Fibroblast of lung (primary cell): ENCODE measurements at regions not wholly inside any gene's neighbourhood (a gene's known extent, or its start where the extent isn't known, plus 50 kb on each side); places are given as distances from the start of the nearest gene placed in this dataset.
A peak's percentile ranks its signal among the peaks of the same experiment; 100 is the strongest.

ENCODE experiments used
- DNase-seq, 2 donors: peaks; one replicate each; pipeline versions ENCODE4 v3.0.0 to v3.0.0-alpha.2; 2010; ENCODE audit warnings: low read depth in 2 of 2
- H2AFZ ChIP-seq: 2 replicates; pipeline ENCODE4 v1.5.1; 2012; ENCODE audit warnings: low read length, control low read depth, inconsistent platforms
- H3K27ac ChIP-seq: 2 replicates; pipeline ENCODE4 v1.5.1; 2011; ENCODE audit warnings: low read length, control low read depth; ENCODE audit not compliant: insufficient read depth
- H3K27me3 ChIP-seq: 2 replicates; pipeline ENCODE4 v1.5.1; 2011; ENCODE audit warnings: mild to moderate bottlenecking, low read length; ENCODE audit not compliant: control insufficient read depth, insufficient read depth
- H3K36me3 ChIP-seq: 2 replicates; pipeline ENCODE4 v1.5.1; 2011; ENCODE audit warnings: low read length; ENCODE audit not compliant: control insufficient read depth, insufficient read depth
- H3K4me1 ChIP-seq: 2 replicates; pipeline ENCODE4 v1.5.1; 2011; ENCODE audit warnings: low read length; ENCODE audit not compliant: control insufficient read depth, insufficient read depth; ENCODE audit errors: extremely low read depth
- H3K4me2 ChIP-seq: 2 replicates; pipeline ENCODE4 v1.5.1; 2011; ENCODE audit warnings: low read length, control low read depth; ENCODE audit not compliant: insufficient read depth; ENCODE audit errors: extremely low read depth
- H3K4me3 ChIP-seq, 4 experiments: fragments of 200-600 bp in 1 of 4; sonication (generic) in 1 of 4; replicated peaks in 1 of 4; 2 replicates each; pipeline ENCODE4 v1.5.1; 2011 to 2016; ENCODE audit warnings: low read length in 4 of 4, low read depth in 3 of 4, mild to moderate bottlenecking in 3 of 4, control low read depth in 2 of 4, inconsistent platforms in 1 of 4, mixed read lengths in 1 of 4; ENCODE audit not compliant: insufficient read depth in 1 of 4; ENCODE audit errors: control extremely low read depth in 1 of 4
- H3K79me2 ChIP-seq: 2 replicates; pipeline ENCODE4 v1.5.1; 2012; ENCODE audit warnings: mild to moderate bottlenecking, low read length, inconsistent platforms; ENCODE audit not compliant: control insufficient read depth, insufficient read depth
- H3K9ac ChIP-seq: 2 replicates; pipeline ENCODE4 v1.5.1; 2011; ENCODE audit warnings: mild to moderate bottlenecking, low read length, control low read depth; ENCODE audit not compliant: insufficient read depth
- H3K9me3 ChIP-seq: 2 replicates; pipeline ENCODE4 v1.5.1; 2012; ENCODE audit warnings: low read depth, low read length; ENCODE audit not compliant: control insufficient read depth, insufficient read depth
- H4K20me1 ChIP-seq: 2 replicates; pipeline ENCODE4 v1.5.1; 2011; ENCODE audit warnings: low read length; ENCODE audit not compliant: control insufficient read depth, insufficient read depth; ENCODE audit errors: extremely low read depth
- EZH2 ChIP-seq: IDR thresholded peaks from 2 replicates; pipeline ENCODE4 v1.5.1; 2012; ENCODE audit warnings: low read length, control low read depth, mild to moderate bottlenecking; ENCODE audit errors: missing control alignments
- TF ChIP-seq, protein P1 (sequence below), 2 donors: IDR thresholded peaks in 1 of 2; conservative IDR thresholded peaks in 1 of 2; 1 replicate in 1 of 2; 2 replicates in 1 of 2; pipeline ENCODE4 v1.5.1; 2011 to 2012; ENCODE audit warnings: low read length in 2 of 2, control low read depth in 1 of 2, inconsistent platforms in 1 of 2, low read depth in 1 of 2, mild to moderate bottlenecking in 1 of 2

DNA sequence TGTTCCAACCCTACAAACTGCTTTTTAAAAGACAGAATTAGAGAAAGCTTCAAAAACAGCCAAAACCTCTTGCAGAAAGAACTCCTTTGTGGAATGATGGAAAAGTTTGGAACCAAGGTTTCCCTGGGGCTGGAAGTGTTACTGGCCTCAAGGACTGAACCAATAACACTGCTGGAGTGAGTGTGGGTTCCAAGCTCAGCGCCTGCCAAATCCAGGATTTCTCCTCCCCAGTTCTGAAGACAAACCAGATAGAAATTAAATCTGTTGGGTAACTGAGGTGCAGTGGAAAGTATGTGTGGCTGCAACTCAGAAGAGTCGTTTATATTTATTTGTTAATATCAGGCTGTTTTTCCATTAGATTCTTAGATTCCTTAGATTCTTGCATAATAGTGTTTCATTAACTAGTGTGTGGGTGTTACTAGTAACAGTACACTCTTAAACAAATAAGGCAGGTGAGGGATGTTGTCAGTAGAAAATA, 66.5 kb upstream of the FNDC3B start:
- no peaks in the 10 kb centered on the region for H3K36me3 ChIP-seq
- H3K4me3 ChIP-seq, result no peak overlapping the region
- peaks cover 16% of the 10 kb centered on the region for H3K4me1 ChIP-seq
- DNase-seq, result peak in 1 of 2 donors; percentile 65
- no peak overlapping the region for H3K27ac ChIP-seq
- H4K20me1 ChIP-seq, result no peaks in the 10 kb centered on the region
- H3K9ac ChIP-seq, result no peak overlapping the region
- no peaks in the 10 kb centered on the region for H3K79me2 ChIP-seq
- TF ChIP-seq, protein P1, sequence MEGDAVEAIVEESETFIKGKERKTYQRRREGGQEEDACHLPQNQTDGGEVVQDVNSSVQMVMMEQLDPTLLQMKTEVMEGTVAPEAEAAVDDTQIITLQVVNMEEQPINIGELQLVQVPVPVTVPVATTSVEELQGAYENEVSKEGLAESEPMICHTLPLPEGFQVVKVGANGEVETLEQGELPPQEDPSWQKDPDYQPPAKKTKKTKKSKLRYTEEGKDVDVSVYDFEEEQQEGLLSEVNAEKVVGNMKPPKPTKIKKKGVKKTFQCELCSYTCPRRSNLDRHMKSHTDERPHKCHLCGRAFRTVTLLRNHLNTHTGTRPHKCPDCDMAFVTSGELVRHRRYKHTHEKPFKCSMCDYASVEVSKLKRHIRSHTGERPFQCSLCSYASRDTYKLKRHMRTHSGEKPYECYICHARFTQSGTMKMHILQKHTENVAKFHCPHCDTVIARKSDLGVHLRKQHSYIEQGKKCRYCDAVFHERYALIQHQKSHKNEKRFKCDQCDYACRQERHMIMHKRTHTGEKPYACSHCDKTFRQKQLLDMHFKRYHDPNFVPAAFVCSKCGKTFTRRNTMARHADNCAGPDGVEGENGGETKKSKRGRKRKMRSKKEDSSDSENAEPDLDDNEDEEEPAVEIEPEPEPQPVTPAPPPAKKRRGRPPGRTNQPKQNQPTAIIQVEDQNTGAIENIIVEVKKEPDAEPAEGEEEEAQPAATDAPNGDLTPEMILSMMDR (conservative IDR thresholded peaks at IDR 0.05 in 1 of 2, IDR thresholded peaks at IDR 0.05 in 1 of 2; ENCODE audit: low read depth in 1 of 2, low read length in 2 of 2), result no peak
- no peak for TF ChIP-seq EZH2
- no peak overlapping the region for H2AFZ ChIP-seq
- H3K9me3 ChIP-seq, result no peaks in the 10 kb centered on the region
- no peaks in the 10 kb centered on the region for H3K27me3 ChIP-seq
- no peak overlapping the region for H3K4me2 ChIP-seq

DNA sequence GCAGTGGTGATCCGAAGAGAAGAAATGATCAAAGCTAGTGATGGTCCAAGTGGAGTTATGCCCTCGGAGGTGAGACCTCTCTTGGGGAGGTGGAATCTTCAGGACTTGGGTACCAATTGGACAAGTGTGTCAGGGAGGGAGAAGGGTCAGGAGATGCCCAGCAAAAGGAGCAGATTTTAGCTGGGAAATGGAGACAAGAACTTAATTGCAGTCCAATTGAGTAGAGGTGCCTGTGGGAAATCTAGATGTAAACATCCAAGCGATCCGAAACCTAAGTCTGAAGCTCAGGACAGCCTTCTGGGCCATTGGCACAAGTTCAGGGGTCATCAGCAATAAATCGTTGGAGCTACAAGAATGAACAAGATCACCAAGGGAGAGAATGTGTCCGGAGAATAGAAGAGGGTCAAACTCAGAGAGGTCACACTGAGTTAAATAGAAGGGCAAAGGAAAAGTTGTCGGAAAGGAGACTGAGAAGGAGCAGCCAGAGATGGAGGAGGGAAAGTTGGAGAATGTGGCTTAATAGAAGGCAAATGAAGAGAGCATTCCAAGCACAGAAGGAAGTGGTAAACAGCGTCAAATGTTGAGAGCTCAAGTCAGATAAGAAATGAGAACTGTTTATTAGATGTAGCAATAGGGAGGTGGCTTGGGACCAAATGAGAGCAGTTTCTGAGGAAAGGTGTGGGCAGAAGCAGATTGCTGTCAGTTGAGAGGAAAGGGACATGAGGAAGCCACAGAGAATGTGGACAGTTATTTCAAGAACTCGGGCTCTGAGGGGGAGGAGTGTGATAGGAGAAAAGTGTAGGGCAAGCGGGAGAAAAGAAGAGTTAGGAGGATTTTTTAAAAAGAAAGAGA, 64.2 kb upstream of the FNDC3B start:
- peak overlapping the region; percentile 17 for H3K27ac ChIP-seq
- H3K4me2 ChIP-seq, result peak overlapping the region; percentile 17
- H3K36me3 ChIP-seq, result no peaks in the 10 kb centered on the region
- no peak overlapping the region for H3K9ac ChIP-seq
- H3K79me2 ChIP-seq, result no peaks in the 10 kb centered on the region
- H4K20me1 ChIP-seq, result no peaks in the 10 kb centered on the region
- H2AFZ ChIP-seq, result peak overlapping the region; percentile 56
- no peak overlapping the region for H3K4me3 ChIP-seq
- peaks cover 10% of the 10 kb centered on the region for H3K4me1 ChIP-seq
- H3K27me3 ChIP-seq, result no peaks in the 10 kb centered on the region
- H3K9me3 ChIP-seq, result no peaks in the 10 kb centered on the region
- TF ChIP-seq, protein P1 (conservative IDR thresholded peaks at IDR 0.05 in 1 of 2, IDR thresholded peaks at IDR 0.05 in 1 of 2; ENCODE audit: low read depth in 1 of 2, low read length in 2 of 2), result no peak
- TF ChIP-seq EZH2, result no peak
- peak; percentile 66 to 89 for DNase-seq

DNA sequence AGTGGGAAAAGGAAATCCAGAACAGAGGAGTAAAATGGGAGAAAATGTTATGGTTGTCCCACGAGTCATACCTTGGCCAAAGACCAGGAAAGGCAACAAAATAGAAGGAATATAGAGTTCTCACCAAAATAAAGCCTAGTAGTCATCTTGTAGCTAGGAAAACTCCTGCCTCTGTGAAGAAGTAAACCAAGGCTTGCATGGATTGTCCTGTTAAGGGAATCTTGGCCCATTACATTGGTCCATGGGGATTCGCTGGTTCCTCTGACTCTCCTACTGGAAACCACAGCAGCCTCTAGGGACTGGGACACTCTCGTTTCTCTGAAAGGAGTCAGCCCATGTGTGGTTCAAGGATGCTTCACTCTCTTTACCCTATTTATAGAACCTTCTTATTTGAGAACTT, 62.9 kb upstream of the FNDC3B start:
- TF ChIP-seq, protein P1 (conservative IDR thresholded peaks at IDR 0.05 in 1 of 2, IDR thresholded peaks at IDR 0.05 in 1 of 2; ENCODE audit: low read depth in 1 of 2, low read length in 2 of 2), result no peak
- no peak for TF ChIP-seq EZH2
- H2AFZ ChIP-seq, result peak overlapping the region; percentile 57

More for the DNA sequence above, 62.9 kb upstream of the FNDC3B start:
- Histone ChIP-seq H3K9ac (no peak overlapping the region), H3K9me3 (no peaks in the 10 kb centered on the region), H3K27ac (peak overlapping the region; percentile 12), H3K4me2 (no peak overlapping the region), H3K27me3 (no peaks in the 10 kb centered on the region), H3K4me1 (peaks cover 8% of the 10 kb centered on the region), H4K20me1 (no peaks in the 10 kb centered on the region), H3K36me3 (no peaks in the 10 kb centered on the region), H3K4me3 (no peak overlapping the region), H3K79me2 (no peaks in the 10 kb centered on the region)
- DNase-seq, result peak; percentile 53 to 72
